NCI-H69 (cell line): ENCODE measurements at regions not wholly inside any gene's neighbourhood (a gene's known extent, or its start where the extent isn't known, plus 50 kb on each side); places are given as distances from the start of the nearest gene placed in this dataset.

Experiments used
- DNase-seq: peaks from one replicate; lab custom pipeline; 2025; lab: John Stamatoyannopoulos, UW

DNA sequence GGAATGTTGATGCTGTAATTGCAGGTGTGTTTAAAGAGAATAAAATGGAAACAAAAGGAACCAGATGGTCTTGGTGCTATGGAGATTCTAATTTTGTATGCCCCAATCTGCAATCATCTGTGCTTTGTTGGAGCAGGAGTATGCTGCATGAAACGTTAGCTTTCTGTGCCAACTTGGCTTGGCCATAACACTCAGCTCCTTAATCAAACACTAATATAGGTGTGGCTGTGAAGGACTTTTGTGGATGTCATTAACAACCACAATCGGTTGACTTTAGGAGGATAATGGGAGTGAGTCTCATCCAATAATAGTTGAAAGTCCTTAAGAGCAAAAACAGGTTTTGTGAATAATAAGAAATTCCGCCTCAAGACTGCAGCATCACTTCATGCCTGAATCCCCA is 399.2 kb downstream of the NLGN4X start:
- DNase-seq: peak; percentile 56

DNA sequence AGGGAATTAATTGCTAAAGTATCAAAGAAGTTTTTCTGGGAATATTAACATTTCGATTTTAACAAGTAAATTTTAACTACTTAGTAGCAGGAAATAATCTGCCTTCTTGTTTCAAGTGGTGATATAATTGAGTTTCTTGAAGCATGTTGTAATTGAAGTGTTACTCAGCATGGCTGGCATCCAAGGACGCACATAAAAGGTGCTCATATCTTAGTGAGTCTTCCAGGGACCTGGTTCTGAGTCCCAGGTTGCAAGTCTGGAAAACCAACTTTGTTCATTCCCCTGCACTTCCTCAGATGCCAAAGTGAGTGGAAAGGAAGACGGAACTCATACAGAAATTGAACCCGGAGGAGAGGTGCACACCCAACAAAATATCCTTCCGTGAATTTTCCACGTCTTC is 399.6 kb downstream of the NLGN4X start:
- peak; percentile 39 for DNase-seq

DNA sequence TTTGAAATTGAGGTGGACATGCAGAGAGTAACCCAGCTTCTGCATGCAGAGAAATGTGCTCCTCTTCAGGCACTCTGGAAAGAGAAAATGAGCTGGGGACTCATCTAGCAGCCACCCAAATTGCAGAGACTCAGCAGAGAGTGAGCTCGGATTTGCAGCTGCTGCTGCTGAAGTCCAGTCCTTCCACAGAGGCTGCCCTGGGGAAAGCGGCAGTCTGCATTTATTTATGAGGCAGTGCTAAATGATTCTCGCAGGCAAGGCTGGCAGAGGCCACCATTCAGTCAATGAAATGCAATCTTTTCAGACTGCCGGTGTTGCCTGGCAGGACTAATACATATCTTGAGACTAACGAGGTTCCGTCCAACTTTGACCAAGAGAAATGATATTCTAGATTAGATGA is 404.8 kb downstream of the NLGN4X start:
- DNase-seq: peak; percentile 67

DNA sequence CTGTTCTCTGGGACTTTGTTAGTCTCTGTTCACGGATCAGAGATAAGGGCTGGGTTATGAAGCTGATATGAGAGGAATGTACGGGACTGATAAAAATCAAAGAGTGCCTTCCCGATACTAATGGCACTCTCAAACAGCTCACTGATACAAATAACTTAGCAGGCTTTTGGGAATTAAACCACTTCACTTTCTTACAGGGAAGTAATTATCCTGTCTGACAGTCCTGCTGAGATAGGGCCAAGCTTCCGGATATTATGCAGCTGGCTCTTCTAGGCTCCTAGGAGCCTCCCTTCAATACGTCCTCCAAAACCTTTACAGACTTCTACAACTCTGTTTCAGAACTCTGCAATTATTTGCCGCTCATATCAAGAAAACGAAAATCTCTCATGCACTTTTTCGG is 418.0 kb downstream of the NLGN4X start:
- DNase-seq: no peak

DNA sequence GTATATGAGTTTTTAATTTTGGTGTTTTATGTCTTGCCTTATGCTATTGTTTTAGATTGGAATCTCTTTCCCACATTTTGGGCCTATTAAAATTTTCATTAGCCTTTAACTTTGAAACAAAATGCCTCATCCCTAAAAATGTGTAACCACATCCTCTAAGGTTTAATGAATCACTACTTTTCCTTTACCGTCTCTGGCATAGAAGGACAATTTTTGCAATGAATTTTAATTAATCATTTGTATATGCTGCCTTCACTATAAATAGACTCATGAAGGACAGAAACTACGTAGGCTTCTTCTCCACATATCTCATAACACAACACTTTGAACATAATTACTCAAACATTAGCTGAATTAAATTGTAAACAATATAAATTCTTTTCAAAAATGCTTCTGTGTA is 421.5 kb downstream of the NLGN4X start:
- DNase-seq: no peak

DNA sequence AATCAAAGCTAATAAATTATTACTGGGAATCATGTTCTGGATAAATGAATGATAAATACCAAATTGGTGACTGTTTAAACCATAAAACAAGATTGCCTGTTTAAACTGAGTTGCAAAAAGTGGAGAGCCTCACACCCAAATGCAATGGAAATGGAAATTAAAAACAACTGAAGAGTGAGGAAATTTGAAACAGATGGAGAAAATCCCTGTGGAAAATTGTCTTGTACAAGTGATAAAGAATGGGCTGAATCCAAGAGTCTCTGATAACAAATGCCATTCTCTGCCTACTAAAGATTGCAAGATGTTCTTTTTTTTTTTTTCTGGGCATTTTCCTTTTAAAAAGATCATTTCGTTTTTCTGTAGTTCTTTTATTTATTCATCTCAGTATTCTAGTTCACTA is 426.3 kb downstream of the NLGN4X start:
- no peak for DNase-seq

DNA sequence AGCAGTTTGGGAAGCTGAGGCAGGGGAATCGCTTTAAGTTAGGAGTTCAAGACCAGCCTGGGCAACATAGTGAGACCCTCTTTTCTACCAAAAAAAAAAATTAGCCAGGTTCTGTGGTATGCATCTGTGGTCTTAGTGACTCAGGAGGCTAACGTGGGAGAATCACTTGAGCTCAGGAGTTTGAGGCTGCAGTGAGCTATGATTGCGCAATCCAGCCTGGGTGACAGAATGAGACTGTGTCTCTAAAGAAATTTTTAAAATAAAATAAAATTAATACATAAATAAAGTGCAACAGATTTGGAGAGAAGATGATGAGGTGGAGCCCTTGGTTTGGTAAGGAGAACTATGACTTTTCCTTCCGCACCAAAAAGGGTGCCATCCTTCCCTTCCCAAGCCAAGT is 436.9 kb downstream of the NLGN4X start:
- DNase-seq: no peak

DNA sequence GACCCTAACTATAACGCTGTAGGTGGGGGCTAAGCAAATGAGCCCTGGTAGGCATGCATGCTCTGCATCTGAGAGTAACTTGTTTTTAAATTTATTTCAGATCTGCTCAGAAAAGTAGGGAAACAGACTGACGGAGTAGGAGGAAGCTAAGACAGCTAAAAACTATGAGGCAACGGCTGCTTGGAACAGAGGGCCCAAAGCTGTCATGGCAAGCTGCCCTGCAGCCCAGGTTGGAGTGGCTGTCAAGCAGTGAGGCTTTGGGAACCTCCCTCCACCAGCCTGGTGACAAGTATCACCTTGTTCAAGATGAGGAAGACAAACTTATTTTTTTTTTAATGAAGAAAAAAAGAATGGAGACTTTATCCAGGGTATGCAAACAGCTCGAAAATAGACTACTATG is 439.8 kb downstream of the NLGN4X start:
- DNase-seq: no peak

DNA sequence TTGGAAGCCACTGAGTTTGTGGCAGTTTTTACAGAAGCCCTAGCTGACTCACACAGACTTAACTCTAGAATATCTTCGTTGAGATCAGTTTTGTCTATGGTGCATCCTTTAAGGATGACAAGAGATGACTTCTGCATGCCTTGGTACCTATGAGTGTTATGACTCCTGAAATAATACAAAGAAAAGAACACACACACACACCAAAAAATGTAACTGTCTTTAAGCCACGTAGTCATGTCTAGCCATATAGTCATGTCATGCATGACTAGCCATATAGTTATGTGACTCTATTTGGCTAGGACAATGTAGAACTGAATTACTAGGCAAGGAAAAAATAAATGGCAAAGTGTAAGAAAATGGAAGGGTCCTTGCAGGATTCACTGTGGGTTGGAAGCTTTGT is 447.8 kb downstream of the NLGN4X start:
- no peak for DNase-seq

DNA sequence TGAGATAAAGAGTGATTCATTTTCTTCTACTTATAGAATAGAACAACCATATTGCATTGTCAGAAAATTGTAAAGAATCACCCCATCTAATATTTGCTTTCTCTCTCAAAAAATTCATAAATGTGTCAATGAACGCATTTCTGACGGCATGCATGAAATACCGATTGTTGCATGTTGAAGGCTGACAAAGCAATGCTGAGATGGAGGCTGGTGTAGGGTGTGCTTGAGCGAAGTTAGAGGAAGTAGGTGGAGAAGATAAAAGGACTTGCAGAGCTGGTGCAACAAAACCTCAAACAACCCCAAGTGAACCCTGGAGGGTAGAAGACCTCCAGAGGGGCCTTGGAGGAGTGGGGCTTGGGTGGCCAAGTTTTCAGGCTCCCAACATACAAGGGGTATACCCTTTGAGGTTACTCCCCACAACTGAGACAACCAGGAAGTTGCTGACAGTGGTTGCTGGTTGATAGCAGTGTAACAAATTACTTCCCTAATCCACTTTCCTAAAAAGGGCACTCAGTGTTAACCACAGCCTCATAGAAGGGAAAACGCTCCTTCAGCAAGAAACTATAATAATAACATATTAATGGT is 452.7 kb downstream of the NLGN4X start:
- DNase-seq: no peak

DNA sequence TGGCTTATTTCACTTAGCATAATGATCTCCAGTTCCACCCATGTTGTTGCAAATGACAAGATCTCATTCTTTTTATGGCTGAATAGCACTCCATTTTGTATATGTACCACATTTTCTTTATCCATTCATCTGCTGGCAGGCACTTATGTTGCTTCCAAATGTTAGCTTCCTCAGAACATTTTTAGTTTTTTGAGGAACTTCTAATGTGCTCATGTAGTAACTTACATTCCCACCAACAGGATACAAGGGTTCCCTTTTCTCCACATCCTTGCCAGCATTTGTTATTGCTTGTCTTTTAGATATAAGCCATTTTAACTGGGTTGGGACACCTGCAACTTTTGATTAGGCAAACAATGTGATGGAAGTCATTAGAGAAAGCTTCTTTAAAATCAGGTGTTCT is 454.2 kb downstream of the NLGN4X start:
- DNase-seq: no peak

DNA sequence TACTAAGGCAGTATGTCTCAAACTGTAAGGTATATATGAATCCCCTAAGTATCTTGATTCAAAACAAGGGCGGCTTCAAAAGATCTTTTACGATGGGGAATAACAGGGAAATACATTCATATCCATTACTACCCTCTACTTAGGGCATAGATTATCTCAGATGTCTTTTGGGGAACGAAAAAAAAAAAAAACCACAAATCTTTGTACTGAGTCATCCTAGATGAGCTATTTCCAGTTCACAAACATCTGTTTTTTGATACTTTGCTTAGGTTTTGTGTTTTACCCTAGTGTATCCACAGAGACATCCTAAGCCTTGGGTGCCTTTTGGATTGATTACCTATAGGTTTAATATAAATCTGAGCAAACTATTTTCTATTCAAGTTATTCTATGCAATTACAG is 457.2 kb downstream of the NLGN4X start:
- DNase-seq: no peak

DNA sequence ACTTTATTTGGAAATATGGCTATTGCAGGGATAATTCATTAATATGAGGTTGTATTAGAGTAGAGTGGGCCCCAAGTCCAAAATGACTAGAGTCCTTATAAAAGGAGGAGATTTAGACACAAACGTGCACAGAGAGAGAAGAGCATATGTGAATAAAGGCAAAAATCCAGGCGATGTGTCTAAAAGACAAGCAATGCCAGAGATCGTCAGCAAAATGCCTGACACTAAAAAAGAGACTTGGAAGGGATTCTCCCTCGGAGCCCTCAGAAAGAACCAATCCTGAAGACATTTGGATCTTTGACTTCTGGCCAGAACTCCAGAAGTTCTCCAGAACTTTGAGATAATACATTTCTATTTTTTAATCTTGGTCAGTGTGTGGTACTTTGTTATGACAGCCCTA is 472.1 kb downstream of the NLGN4X start:
- DNase-seq: no peak

DNA sequence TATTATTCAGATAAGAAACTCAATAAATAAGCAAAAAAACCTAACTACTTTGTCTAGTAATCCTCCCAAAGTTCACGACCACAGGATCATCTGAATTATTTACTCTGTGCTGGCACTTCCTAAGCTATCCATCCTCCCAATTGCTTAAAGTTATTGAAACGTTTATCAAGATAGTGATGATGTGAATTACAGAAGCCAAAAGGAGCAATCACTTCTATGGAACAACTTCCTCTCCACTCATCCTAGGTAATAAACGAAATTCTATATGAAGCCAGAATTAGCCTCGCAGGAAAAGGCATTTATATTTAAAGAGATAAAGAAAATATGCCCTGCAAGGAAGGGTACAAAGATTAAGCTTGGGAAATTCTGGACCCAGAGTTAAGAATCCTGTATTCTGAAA is 475.4 kb downstream of the NLGN4X start:
- no peak for DNase-seq

DNA sequence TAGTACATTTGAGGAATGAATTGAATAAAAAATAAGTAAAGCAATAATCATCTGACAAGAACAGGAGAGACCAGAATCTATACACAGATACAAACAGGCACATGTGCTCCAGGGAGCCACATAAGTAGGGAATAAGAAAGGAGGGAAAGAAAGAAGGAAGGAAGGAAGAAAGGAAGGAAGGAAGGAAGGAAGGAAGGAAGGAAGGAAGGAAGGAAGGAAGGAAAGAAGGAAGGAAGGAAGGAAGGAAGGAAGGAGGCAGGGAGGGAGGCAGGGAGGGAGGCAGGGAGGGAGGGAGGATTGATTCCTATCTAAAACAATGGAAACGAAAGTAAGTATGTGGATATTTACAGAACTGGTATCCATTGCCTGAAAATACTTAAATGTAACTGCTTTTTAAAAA is 475.8 kb downstream of the NLGN4X start:
- DNase-seq: no peak

DNA sequence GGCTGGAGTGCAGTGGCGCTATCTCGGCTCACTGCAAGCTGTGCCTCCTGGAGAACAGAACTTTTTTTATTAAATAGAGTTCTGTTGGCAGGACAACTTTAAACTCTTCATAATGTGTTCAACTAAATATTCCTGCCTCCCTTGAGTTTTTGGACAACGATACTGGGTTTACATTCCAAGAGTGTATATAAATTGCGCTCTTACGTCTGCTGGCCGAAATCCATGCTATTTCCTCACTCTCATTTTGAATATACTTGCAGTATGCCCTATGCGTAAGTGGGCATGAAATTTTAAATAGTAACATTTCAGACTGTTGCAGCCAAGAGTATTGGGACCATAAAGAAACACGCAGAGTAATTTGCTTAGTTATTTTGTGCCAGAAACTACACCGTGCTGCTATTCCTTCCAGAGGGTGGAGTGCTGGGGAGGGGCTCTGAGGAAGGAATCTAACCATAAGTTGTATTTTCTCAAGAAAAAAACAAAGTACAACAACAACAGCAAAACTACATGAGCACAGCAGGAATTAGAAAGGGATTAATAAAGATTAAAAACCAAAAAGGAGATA is 480.0 kb downstream of the NLGN4X start:
- no peak for DNase-seq

DNA sequence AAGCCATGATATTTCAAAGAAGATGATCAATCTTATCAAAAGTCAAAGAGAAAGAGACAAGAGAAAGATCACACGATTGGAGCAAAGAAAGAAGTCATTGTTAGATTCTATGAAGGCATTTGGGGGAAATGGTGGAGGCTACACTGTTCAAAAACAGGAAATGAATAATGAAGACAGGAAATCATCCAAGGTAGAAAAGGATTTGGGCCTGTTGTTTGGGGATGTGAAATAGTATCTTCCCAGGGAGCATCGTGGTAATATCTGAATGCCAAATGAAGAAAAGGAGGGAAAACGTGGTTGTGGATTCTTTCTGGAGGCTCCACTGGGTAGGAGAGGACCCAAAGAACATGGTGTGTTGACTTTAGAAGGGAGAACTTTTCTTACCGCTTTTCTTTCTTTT is 482.4 kb downstream of the NLGN4X start:
- no peak for DNase-seq

DNA sequence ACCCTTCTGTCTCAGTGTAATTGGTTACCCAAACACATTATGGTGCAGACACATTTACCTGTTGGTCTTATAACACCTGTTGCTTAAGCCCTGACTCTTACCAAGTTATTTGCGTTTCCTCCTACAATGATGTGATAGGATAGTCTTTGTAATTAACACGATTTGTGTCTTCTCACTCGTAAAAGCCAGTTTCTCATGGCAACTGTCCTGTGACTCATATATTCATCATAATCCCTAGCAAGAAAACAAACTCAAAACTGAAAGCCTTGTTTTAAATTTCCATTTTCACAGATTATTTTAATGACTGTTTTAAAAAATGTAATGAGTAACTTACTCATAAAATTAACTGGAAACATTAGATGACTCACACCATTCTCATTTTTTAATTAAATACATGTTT is 495.2 kb downstream of the NLGN4X start:
- DNase-seq: no peak

DNA sequence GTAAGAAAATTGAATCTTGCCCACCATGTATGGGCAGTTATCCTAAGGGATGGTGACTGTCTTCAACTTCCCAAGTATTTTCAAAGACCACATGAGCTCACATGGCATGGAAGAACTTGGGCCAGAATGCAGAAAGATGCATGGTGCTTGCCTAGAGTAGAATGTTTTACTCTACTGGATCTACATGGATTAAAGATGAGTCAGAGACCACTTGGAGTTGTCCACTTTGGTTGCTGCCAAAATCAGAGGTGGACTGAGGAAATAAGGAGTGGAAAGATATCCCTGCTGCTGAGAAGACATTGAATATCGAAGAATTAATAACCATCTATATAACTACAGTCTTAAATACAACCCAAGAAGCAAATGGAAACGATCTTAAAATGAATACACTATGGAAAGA is 498.1 kb downstream of the NLGN4X start:
- DNase-seq: no peak

DNA sequence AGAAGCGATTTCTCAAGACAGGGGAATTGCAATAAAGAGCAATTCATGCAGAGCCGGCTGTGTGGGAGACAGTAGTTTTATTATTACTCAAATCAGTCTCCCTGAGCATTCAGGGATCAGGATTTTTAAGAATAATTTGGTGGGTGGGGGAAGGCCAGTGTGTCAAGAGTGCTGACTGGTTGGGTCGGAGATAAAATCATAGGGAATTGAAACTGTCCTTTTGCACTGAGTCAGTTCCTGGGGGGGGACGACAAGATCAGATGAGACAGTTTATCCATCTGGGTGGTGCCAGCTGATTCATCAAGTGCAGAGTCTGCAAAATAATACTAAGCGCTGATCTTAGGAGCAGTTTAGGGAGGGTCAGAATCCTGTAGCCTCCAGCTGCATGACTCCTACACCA is 502.4 kb downstream of the NLGN4X start:
- DNase-seq: no peak

DNA sequence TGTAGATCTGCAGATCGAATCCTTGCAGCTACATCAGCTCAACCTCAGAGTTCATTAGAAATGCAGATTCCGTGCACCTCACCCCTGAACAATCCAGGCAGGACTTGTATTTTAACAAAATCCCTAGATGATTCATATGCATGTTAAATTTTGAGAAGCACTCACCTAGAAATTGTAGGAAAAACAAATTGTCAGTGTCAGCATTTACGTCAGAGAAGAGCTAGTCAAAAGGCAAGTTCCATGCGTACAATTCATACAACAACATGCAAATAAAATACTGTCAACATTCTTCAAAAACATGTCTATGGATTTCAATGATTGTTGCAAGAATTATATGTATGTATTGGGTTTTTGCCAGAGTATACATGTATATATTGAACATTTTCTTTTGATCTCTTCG is 504.5 kb downstream of the NLGN4X start:
- no peak for DNase-seq

DNA sequence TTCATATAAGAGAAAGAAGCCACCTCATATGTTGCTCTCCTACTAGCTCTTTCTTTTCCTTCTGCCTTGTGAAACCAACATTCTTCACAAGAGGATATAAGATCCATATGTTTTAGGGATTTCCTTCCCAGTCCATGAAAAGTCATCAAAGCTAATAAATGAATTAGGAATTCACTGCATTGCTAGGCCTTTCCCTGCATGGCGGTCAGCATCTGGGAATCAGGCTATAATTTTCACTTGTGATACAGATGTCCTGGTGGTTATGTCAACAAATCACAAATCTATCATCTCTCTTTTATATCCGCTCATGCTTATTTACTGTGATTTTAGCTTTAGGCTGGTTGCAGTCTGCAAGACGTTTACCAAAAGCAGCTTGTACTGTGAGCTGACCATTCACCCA is 510.0 kb downstream of the NLGN4X start:
- DNase-seq: peak; percentile 53

DNA sequence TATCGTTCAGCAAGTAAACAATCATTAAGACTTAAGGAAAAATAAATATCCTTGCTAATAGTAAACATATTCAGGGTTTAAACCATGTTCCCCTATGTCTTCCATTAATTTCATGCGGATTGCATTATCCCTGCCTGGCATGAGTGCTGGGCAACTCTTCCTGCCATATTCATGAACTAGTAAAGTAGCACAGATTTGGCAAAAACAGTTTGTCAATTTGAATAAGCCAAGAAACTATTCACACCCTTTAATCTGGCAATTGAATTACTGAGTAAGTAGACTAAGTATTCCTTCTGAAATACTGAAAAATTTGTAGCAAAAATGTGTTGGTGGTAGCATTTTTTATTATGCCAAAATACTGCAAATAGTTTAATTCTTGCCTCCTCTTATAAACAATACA is 512.0 kb downstream of the NLGN4X start:
- DNase-seq: no peak

DNA sequence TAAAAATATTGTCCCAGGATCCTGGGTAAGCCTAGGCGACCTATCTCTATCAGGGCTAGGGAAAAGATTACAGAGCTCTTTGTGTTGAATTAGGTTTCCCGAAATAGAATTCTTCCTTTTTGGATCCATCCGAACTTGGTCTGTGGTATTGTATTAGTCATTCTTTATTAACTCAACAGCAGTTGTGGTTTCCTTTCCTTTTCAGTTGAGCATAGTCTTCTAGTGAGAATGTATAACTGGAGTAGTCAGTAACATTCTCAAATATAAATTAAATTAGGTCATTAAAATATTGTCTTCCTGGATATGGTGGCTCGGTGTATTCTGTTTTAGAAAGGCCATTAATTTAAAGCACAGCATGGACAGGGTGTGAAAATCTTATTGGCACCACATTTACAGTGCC is 520.4 kb downstream of the NLGN4X start:
- no peak for DNase-seq

DNA sequence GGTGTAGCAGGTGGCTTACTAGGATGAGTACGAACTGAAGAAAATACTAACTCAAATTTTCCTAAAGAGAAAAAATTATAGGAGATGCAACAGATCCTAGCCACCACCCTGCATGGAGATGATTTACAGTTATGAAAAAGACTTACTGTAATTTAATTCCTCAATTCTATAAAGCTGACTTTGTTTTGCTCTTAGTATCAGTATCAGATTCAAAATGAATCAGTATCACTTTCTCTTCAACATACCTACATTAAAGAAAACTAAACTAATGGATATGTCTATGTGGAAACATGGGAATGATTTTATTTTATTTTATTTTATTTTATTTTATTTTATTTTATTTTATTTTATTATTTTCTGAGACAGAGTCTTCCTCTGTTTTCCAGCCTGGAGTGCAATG is 525.8 kb downstream of the NLGN4X start:
- no peak for DNase-seq
